A673 (cell line): ENCODE measurements at regions not wholly inside any gene's neighbourhood (a gene's known extent, or its start where the extent isn't known, plus 50 kb on each side); places are given as distances from the start of the nearest gene placed in this dataset.

Experiments
- BruUV-seq: library from RNA; stranded (reverse); fragments of 400-500 nt; replicated peaks from 2 replicates; lab custom pipeline; 2021; lab: Mats Ljungman, UMichigan
- CTCF ChIA-PET: fragments of 300-600 bp; sonication (Branson Sonifier 250); formaldehyde crosslinking; loops from one replicate; lab custom pipeline; 2022; ENCODE audit warnings: antibody characterized with exemption; lab: Charles Lee
- POLR2A ChIA-PET: fragments of 300-600 bp; sonication (Branson Sonifier 250); formaldehyde crosslinking; loops from one replicate; lab custom pipeline; 2022; ENCODE audit warnings: antibody characterized with exemption; ENCODE audit not compliant: low non-redundant PET; lab: Charles Lee
- DNase-seq: peaks from one replicate; pipeline ENCODE4 v3.0.0-alpha.2; 2015; ENCODE audit warnings: low spot score
- H3K27ac ChIP-seq: fragments of 200-600 bp; sonication (generic); 2 replicates; pipeline ENCODE4 v1.5.1; 2016; ENCODE audit warnings: mixed run types, low read depth, mild to moderate bottlenecking, mixed read lengths, antibody characterized with exemption, low read length; ENCODE audit not compliant: poor library complexity, severe bottlenecking
- H3K27me3 ChIP-seq: fragments of 200-600 bp; sonication (generic); replicated peaks from 2 replicates; pipeline ENCODE4 v1.6.1; 2017; ENCODE audit warnings: mixed run types, low read depth, mild to moderate bottlenecking, mixed read lengths, antibody characterized with exemption, low read length; ENCODE audit not compliant: insufficient read depth, poor library complexity
- H3K36me3 ChIP-seq: fragments of 200-600 bp; sonication (generic); 2 replicates; pipeline ENCODE4 v1.6.1; 2016; ENCODE audit warnings: mixed run types, mild to moderate bottlenecking, mixed read lengths, antibody characterized with exemption, low read length; ENCODE audit not compliant: insufficient read depth, poor library complexity, severe bottlenecking
- H3K4me1 ChIP-seq: fragments of 200-600 bp; sonication (generic); 2 replicates; pipeline ENCODE4 v1.6.1; 2017; ENCODE audit warnings: mixed run types, mild to moderate bottlenecking, mixed read lengths, antibody characterized with exemption, low read length; ENCODE audit not compliant: insufficient read depth, poor library complexity, severe bottlenecking
- H3K4me3 ChIP-seq: fragments of 200-600 bp; sonication (generic); 2 replicates; pipeline ENCODE4 v1.5.1; 2016; ENCODE audit warnings: low read depth, mixed run types, mild to moderate bottlenecking, mixed read lengths, low read length; ENCODE audit not compliant: poor library complexity, severe bottlenecking
- H3K9me3 ChIP-seq: fragments of 200-600 bp; sonication (generic); 2 replicates; pipeline ENCODE4 v1.6.1; 2016; ENCODE audit warnings: mixed run types, low read depth, mild to moderate bottlenecking, mixed read lengths, antibody characterized with exemption, low read length; ENCODE audit not compliant: poor library complexity, severe bottlenecking
- CTCF ChIP-seq: fragments of 300-800, 200-600 bp; sonication (generic); conservative IDR thresholded peaks from 2 replicates; pipeline ENCODE4 v1.5.1; 2017; ENCODE audit warnings: low read depth, mild to moderate bottlenecking, antibody characterized with exemption, low read length, moderate library complexity, mixed read lengths
- EZH2 ChIP-seq: fragments of 200-600 bp; sonication (generic); IDR thresholded peaks from 2 replicates; pipeline ENCODE4 v1.6.1; 2017; ENCODE audit warnings: borderline replicate concordance, low read depth, mild to moderate bottlenecking, mixed read lengths, antibody characterized with exemption, low read length; ENCODE audit not compliant: poor library complexity, severe bottlenecking
- intact Hi-C: fragments of 100-400 bp; cut with micrococcal nuclease; formaldehyde crosslinking; loops from one replicate; pipeline ENCODE4 v1.10.0; 2022; ENCODE audit not compliant: unreplicated experiment

- Histone ChIP-seq H3K27me3 (no peaks in the 10 kb centered on the region), H3K9me3 (no peaks in the 10 kb centered on the region), H3K36me3 (no peaks in the 10 kb centered on the region), H3K27ac (no peak overlapping the region), H3K4me3 (no peak overlapping the region), H3K4me1 (no peaks in the 10 kb centered on the region)
- no peak for TF ChIP-seq CTCF
- no peak for TF ChIP-seq EZH2
- ChIA-PET POLR2A (no interaction called here), CTCF (no interaction called here)
- no peak for DNase-seq
- BruUV-seq, result no TSS peak
- intact Hi-C loops, result no loop called here
These were observed 53.0 kb upstream of the RAB18 start for GRCh38 chr10:27451054-27451453.

DNA sequence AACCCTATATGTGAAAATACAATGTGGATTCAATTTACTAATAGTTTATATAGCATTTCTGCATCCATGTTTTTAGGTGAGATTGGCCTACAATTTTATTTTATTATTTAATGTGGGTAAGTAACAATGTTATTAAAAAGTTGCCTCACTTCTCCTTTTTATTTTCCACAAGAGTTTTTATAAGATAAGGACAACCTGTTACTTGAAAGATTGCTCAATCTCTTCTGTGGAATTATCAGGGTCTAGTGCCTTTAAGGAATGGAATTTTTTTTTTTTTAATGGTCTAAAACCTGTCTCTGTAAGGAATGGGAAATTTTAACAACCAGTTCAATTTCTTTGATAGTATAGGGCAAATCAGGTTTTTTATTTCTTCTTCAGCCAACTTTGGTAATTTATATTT, 53.9 kb upstream of the RAB18 start:
- CTCF ChIA-PET, result no interaction called here
- no peaks in the 10 kb centered on the region for H3K27me3 ChIP-seq
- BruUV-seq, result no TSS peak
- intact Hi-C loops, result no loop called here
- POLR2A ChIA-PET, result no interaction called here
- H3K27ac ChIP-seq, result no peak overlapping the region
- TF ChIP-seq EZH2, result no peak
- TF ChIP-seq CTCF, result no peak
- no peaks in the 10 kb centered on the region for H3K36me3 ChIP-seq
- no peak for DNase-seq
- no peaks in the 10 kb centered on the region for H3K9me3 ChIP-seq
- no peak overlapping the region for H3K4me3 ChIP-seq
- no peaks in the 10 kb centered on the region for H3K4me1 ChIP-seq

- ChIA-PET POLR2A (interaction anchor here (0.6 kb wide), 1 partner anchor 1538 kb away, joined by 5 read pairs; no protein-coding TSS in a partner anchor), CTCF (interaction anchor here (0.6 kb wide), 1 partner anchor 923 kb away, joined by 3 read pairs; no protein-coding TSS in a partner anchor)
- BruUV-seq, result no TSS peak
- no peak for TF ChIP-seq CTCF
- TF ChIP-seq EZH2, result no peak
- no peaks in the 10 kb centered on the region for H3K36me3 ChIP-seq
- H3K9me3 ChIP-seq, result no peaks in the 10 kb centered on the region
- no peak overlapping the region for H3K27ac ChIP-seq
- H3K4me3 ChIP-seq, result no peak overlapping the region
- intact Hi-C loops, result loop anchor here (5.0 kb wide), 1 partner anchor 793 kb away; no protein-coding TSS in a partner anchor
- H3K4me1 ChIP-seq, result no peaks in the 10 kb centered on the region
- H3K27me3 ChIP-seq, result no peaks in the 10 kb centered on the region
- DNase-seq, result no peak
These were observed 54.5 kb upstream of the RAB18 start for GRCh38 chr10:27449571-27449970.
